ENCODE measurements at regions not wholly inside any gene's neighbourhood (a gene's known extent, or its start where the extent isn't known, plus 50 kb on each side); places are given as distances from the start of the nearest gene placed in this dataset.
"Not testable (repeated sequence)": the region's sequence is repeated elsewhere in the genome, so short reads cannot be mapped to it uniquely, and the experiment has no call there.

GRCh38 chr3:139127101-139127500, 82.4 kb upstream of the PRR23C start:
- ChIA-PET POLR2A (ENCODE audit: unreplicated experiment) (no interaction called here), CTCF (interaction anchor here (0.6 kb wide), 1 partner anchor 755 kb away, joined by 3 read pairs; no protein-coding TSS in a partner anchor)
- no peaks in the 10 kb centered on the region for H4K20me1 ChIP-seq (ENCODE audit: insufficient read depth)
- H3K4me1 ChIP-seq (replicated peaks; ENCODE audit: insufficient read depth): no peaks in the 10 kb centered on the region
- intact Hi-C loops (cut with micrococcal nuclease; ENCODE audit: unreplicated experiment): no loop called here
- H3K9me3 ChIP-seq (ENCODE audit: insufficient read depth, low read depth): no peaks in the 10 kb centered on the region
- no peaks in the 10 kb centered on the region for H3K27me3 ChIP-seq (ENCODE audit: insufficient read depth, low read depth)
- TF ChIP-seq EZH2 (IDR thresholded peaks at IDR 0.05; ENCODE audit: low read depth) (no peak), CTCF (conservative IDR thresholded peaks at IDR 0.05) (no peak)
- no peak overlapping the region for H3K27ac ChIP-seq
- DNase-seq: no peak
- H3K4me2 ChIP-seq: no peak overlapping the region
- BruUV-seq (replicated peaks): no TSS peak
- no peaks in the 10 kb centered on the region for H3K9me2 ChIP-seq (ENCODE audit: insufficient read depth)
- no peaks in the 10 kb centered on the region for H3K79me2 ChIP-seq (ENCODE audit: low read depth)
- no peak overlapping the region for H3K4me3 ChIP-seq
- no peaks in the 10 kb centered on the region for H3K36me3 ChIP-seq (ENCODE audit: low read depth)
- no peaks in the 10 kb centered on the region for H3F3A ChIP-seq (ENCODE audit: insufficient read depth, low read depth)
- no peak overlapping the region for H2AFZ ChIP-seq

GRCh38 chr3:139127629-139128028, 82.9 kb upstream of the PRR23C start:
- H4K20me1 ChIP-seq (ENCODE audit: insufficient read depth); POLR2A ChIA-PET (ENCODE audit: unreplicated experiment); DNase-seq; H3K9me2 ChIP-seq (ENCODE audit: insufficient read depth); H3F3A ChIP-seq (ENCODE audit: insufficient read depth, low read depth); H3K36me3 ChIP-seq (ENCODE audit: low read depth); H3K4me1 ChIP-seq (replicated peaks; ENCODE audit: insufficient read depth); BruUV-seq (replicated peaks); H3K27me3 ChIP-seq (ENCODE audit: insufficient read depth, low read depth); H3K4me2 ChIP-seq; intact Hi-C loops (cut with micrococcal nuclease; ENCODE audit: unreplicated experiment); H2AFZ ChIP-seq; H3K27ac ChIP-seq; H3K4me3 ChIP-seq; H3K79me2 ChIP-seq (ENCODE audit: low read depth); H3K9me3 ChIP-seq (ENCODE audit: insufficient read depth, low read depth): not testable (repeated sequence)
- CTCF ChIA-PET: interaction anchor here (0.6 kb wide), 1 partner anchor 755 kb away, joined by 3 read pairs; no protein-coding TSS in a partner anchor

- Histone ChIP-seq H3F3A (ENCODE audit: insufficient read depth, low read depth) (no peaks in the 10 kb centered on the region), H2AFZ (no peak overlapping the region), H3K27ac (no peak overlapping the region), H3K4me1 (replicated peaks; ENCODE audit: insufficient read depth) (no peaks in the 10 kb centered on the region), H3K27me3 (ENCODE audit: insufficient read depth, low read depth) (no peaks in the 10 kb centered on the region), H3K9me3 (ENCODE audit: insufficient read depth, low read depth) (no peaks in the 10 kb centered on the region), H3K36me3 (ENCODE audit: low read depth) (no peaks in the 10 kb centered on the region), H3K4me3 (no peak overlapping the region), H4K20me1 (ENCODE audit: insufficient read depth) (no peaks in the 10 kb centered on the region), H3K79me2 (ENCODE audit: low read depth) (no peaks in the 10 kb centered on the region), H3K9me2 (ENCODE audit: insufficient read depth) (no peaks in the 10 kb centered on the region), H3K4me2 (no peak overlapping the region)
- no peak for DNase-seq
- intact Hi-C loops (cut with micrococcal nuclease; ENCODE audit: unreplicated experiment): no loop called here
- no TSS peak for BruUV-seq (replicated peaks)
- ChIA-PET CTCF (no interaction called here), POLR2A (ENCODE audit: unreplicated experiment) (no interaction called here)
- no peak for TF ChIP-seq CTCF (conservative IDR thresholded peaks at IDR 0.05)
- no peak for TF ChIP-seq EZH2 (IDR thresholded peaks at IDR 0.05; ENCODE audit: low read depth)
These were observed 84.1 kb upstream of the PRR23C start for GRCh38 chr3:139128803-139129202.

GRCh38 chr3:139129892-139130291, 85.2 kb upstream of the PRR23C start:
- Histone ChIP-seq H2AFZ (no peak overlapping the region), H3K9me3 (ENCODE audit: insufficient read depth, low read depth) (no peaks in the 10 kb centered on the region), H4K20me1 (ENCODE audit: insufficient read depth) (no peaks in the 10 kb centered on the region), H3K36me3 (ENCODE audit: low read depth) (no peaks in the 10 kb centered on the region), H3K4me2 (no peak overlapping the region), H3F3A (ENCODE audit: insufficient read depth, low read depth) (no peaks in the 10 kb centered on the region), H3K27me3 (ENCODE audit: insufficient read depth, low read depth) (no peaks in the 10 kb centered on the region), H3K79me2 (ENCODE audit: low read depth) (no peaks in the 10 kb centered on the region), H3K4me3 (no peak overlapping the region), H3K4me1 (replicated peaks; ENCODE audit: insufficient read depth) (no peaks in the 10 kb centered on the region), H3K9me2 (ENCODE audit: insufficient read depth) (no peaks in the 10 kb centered on the region), H3K27ac (no peak overlapping the region)
- DNase-seq: no peak
- TF ChIP-seq EZH2 (IDR thresholded peaks at IDR 0.05; ENCODE audit: low read depth) (no peak), CTCF (conservative IDR thresholded peaks at IDR 0.05) (no peak)
- CTCF ChIA-PET: no interaction called here
- intact Hi-C loops (cut with micrococcal nuclease; ENCODE audit: unreplicated experiment): no loop called here
- no TSS peak for BruUV-seq (replicated peaks)
- POLR2A ChIA-PET (ENCODE audit: unreplicated experiment): no interaction called here

Data from PC-9 (cell line).